ENCODE measurements at regions not wholly inside any gene's neighbourhood (a gene's known extent, or its start where the extent isn't known, plus 50 kb on each side); places are given as distances from the start of the nearest gene placed in this dataset.

DNA sequence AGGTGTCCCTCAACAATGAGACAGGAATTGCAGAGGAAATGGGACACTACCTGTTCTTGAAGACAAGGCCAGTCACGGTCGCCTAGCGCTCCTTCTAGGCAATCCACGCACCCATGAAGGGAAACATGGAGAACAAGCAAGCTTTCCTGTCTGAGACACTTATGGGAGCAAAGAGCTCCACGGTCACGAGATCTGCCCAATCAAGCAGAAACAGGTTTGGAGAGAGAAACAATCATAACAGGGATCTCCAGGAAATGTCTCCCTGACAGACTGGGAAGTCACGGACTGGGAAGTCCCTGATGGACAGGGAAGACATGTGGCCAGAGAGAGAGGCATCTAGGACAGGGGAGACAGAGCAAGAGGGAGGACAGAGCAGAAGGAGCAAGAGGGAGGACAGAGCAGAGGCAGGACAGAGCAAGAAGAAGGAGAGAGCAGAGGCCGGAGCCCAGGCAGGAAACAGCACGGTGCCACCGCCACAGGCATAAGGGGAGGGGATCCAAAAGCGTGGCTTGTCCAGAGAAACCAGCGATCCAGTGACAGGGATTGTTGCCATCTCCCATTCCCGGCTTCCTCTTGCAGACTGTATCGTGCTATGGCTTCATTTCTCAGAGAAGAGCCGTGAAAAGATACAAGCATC, 167.8 kb upstream of the ZNF337 start:
- Mint-ChIP-seq H3K27me3 (ENCODE audit: insufficient read depth, low read depth, poor library complexity) (peaks cover 98% of the 10 kb centered on the region), H3K4me3 (peak overlapping the region; percentile 11; the same call in 2 of the 3 replicates), H3K36me3 (ENCODE audit: low read depth) (peaks cover 7% of the 10 kb centered on the region), H3K27ac (no peak overlapping the region), H3K9me3 (peaks cover 22% of the 10 kb centered on the region), H3K4me1 (peaks cover 31% of the 10 kb centered on the region)
- no peak overlapping the region for H3K27ac ChIP-seq (ENCODE audit: low read depth)
- H4K20me1 ChIP-seq (replicated peaks; ENCODE audit: insufficient read depth), result no peaks in the 10 kb centered on the region
- no peaks in the 10 kb centered on the region for H3K36me3 ChIP-seq (ENCODE audit: insufficient read depth)
- no peak for TF ChIP-seq CREB1 (CRISPR knock-in tag; IDR thresholded peaks at IDR 0.05; ENCODE audit: low read depth)
- TF ChIP-seq CTCF (conservative IDR thresholded peaks at IDR 0.05; ENCODE audit: low read depth in 2 of 2), result no peak
- TF ChIP-seq POLR2AphosphoS5 (IDR thresholded peaks at IDR 0.05; ENCODE audit: low read depth), result no peak
- TF ChIP-seq ZNF331 (CRISPR knock-in tag; IDR thresholded peaks at IDR 0.05; ENCODE audit: low read depth), result no peak
- TF ChIP-seq EZH2phosphoT487 (IDR thresholded peaks at IDR 0.05; ENCODE audit: unreplicated experiment), result no peak
- no peak for TF ChIP-seq NANOG (IDR thresholded peaks at IDR 0.05; ENCODE audit: borderline replicate concordance)
- no peak for TF ChIP-seq REST (IDR thresholded peaks at IDR 0.05; ENCODE audit: unreplicated experiment)
- TF ChIP-seq STAT1 (IDR thresholded peaks at IDR 0.05; ENCODE audit: unreplicated experiment), result no peak
- TF ChIP-seq, protein P1, sequence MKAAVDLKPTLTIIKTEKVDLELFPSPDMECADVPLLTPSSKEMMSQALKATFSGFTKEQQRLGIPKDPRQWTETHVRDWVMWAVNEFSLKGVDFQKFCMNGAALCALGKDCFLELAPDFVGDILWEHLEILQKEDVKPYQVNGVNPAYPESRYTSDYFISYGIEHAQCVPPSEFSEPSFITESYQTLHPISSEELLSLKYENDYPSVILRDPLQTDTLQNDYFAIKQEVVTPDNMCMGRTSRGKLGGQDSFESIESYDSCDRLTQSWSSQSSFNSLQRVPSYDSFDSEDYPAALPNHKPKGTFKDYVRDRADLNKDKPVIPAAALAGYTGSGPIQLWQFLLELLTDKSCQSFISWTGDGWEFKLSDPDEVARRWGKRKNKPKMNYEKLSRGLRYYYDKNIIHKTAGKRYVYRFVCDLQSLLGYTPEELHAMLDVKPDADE (IDR thresholded peaks at IDR 0.05), result no peak
- no peak for TF ChIP-seq EZH2 (IDR thresholded peaks at IDR 0.05; ENCODE audit: low read depth, unreplicated experiment)
- TF ChIP-seq ZNF114 (CRISPR knock-in tag; IDR thresholded peaks at IDR 0.05), result no peak
- TF ChIP-seq, protein P2, sequence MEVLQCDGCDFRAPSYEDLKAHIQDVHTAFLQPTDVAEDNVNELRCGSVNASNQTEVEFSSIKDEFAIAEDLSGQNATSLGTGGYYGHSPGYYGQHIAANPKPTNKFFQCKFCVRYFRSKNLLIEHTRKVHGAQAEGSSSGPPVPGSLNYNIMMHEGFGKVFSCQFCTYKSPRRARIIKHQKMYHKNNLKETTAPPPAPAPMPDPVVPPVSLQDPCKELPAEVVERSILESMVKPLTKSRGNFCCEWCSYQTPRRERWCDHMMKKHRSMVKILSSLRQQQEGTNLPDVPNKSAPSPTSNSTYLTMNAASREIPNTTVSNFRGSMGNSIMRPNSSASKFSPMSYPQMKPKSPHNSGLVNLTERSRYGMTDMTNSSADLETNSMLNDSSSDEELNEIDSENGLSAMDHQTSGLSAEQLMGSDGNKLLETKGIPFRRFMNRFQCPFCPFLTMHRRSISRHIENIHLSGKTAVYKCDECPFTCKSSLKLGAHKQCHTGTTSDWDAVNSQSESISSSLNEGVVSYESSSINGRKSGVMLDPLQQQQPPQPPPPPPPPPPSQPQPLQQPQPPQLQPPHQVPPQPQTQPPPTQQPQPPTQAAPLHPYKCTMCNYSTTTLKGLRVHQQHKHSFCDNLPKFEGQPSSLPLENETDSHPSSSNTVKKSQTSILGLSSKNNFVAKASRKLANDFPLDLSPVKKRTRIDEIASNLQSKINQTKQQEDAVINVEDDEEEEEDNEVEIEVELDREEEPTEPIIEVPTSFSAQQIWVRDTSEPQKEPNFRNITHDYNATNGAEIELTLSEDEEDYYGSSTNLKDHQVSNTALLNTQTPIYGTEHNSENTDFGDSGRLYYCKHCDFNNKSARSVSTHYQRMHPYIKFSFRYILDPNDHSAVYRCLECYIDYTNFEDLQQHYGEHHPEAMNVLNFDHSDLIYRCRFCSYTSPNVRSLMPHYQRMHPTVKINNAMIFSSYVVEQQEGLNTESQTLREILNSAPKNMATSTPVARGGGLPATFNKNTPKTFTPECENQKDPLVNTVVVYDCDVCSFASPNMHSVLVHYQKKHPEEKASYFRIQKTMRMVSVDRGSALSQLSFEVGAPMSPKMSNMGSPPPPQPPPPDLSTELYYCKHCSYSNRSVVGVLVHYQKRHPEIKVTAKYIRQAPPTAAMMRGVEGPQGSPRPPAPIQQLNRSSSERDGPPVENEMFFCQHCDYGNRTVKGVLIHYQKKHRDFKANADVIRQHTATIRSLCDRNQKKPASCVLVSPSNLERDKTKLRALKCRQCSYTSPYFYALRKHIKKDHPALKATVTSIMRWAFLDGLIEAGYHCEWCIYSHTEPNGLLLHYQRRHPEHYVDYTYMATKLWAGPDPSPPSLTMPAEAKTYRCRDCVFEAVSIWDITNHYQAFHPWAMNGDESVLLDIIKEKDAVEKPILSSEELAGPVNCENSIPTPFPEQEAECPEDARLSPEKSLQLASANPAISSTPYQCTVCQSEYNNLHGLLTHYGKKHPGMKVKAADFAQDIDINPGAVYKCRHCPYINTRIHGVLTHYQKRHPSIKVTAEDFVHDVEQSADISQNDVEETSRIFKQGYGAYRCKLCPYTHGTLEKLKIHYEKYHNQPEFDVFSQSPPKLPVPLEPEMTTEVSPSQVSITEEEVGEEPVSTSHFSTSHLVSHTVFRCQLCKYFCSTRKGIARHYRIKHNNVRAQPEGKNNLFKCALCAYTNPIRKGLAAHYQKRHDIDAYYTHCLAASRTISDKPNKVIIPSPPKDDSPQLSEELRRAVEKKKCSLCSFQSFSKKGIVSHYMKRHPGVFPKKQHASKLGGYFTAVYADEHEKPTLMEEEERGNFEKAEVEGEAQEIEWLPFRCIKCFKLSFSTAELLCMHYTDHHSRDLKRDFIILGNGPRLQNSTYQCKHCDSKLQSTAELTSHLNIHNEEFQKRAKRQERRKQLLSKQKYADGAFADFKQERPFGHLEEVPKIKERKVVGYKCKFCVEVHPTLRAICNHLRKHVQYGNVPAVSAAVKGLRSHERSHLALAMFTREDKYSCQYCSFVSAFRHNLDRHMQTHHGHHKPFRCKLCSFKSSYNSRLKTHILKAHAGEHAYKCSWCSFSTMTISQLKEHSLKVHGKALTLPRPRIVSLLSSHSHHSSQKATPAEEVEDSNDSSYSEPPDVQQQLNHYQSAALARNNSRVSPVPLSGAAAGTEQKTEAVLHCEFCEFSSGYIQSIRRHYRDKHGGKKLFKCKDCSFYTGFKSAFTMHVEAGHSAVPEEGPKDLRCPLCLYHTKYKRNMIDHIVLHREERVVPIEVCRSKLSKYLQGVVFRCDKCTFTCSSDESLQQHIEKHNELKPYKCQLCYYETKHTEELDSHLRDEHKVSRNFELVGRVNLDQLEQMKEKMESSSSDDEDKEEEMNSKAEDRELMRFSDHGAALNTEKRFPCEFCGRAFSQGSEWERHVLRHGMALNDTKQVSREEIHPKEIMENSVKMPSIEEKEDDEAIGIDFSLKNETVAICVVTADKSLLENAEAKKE (CRISPR knock-in tag; IDR thresholded peaks at IDR 0.05), result no peak
- TF ChIP-seq JUNB (IDR thresholded peaks at IDR 0.05; ENCODE audit: unreplicated experiment), result no peak
- no peak for DNase-seq (ENCODE audit: low spot score)
- H3K4me3 ChIP-seq, result no peak overlapping the region
- H2AFZ ChIP-seq, result no peak overlapping the region
- H3K79me2 ChIP-seq (replicated peaks; ENCODE audit: insufficient read depth), result no peaks in the 10 kb centered on the region
- H3K4me1 ChIP-seq (ENCODE audit: insufficient read depth), result no peaks in the 10 kb centered on the region
- ATAC-seq, result no peak
- H3K27me3 ChIP-seq (ENCODE audit: insufficient read depth), result peaks cover 97% of the 10 kb centered on the region
- no peaks in the 10 kb centered on the region for H3F3A ChIP-seq (replicated peaks; ENCODE audit: low read depth)
- no peaks in the 10 kb centered on the region for H3K9me2 ChIP-seq (ENCODE audit: insufficient read depth)
- H3K4me2 ChIP-seq, result no peak overlapping the region

Data from GM23338 (cell line).